ENCODE measurements at regions not wholly inside any gene's neighbourhood (a gene's known extent, or its start where the extent isn't known, plus 50 kb on each side); places are given as distances from the start of the nearest gene placed in this dataset.
"Not testable (repeated sequence)": the region's sequence is repeated elsewhere in the genome, so short reads cannot be mapped to it uniquely, and the experiment has no call there.

DNA sequence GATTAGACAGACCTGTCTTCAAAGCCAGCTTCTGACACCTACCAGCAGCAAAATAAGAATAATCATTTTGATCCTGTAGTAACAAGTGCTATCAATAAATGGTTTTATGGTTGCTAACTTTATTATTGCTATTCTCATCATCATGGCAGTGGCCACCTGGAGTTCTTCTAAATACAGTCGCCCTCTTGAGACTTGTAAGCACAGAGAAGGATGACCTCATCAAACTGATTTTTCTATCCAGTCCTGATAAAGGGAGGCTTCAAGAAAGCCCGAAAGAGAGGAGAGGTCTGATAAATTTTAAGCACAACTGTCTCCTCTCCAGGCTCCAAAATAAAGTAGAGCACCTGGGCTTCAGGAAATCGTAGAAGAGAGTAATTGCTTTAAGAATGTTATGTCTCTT, 286.4 kb downstream of the USP46 start:
- no peaks in the 10 kb centered on the region for H3K27me3 Mint-ChIP-seq
- no peak for DNase-seq
- ChIA-PET CTCF (no interaction called here), POLR2A (no interaction called here)
- H3K27ac Mint-ChIP-seq = no peak overlapping the region
- H3K9me3 Mint-ChIP-seq = no peaks in the 10 kb centered on the region
- no peaks in the 10 kb centered on the region for H3K36me3 Mint-ChIP-seq (ENCODE audit: low read depth)
- no peak overlapping the region for H3K4me3 Mint-ChIP-seq
- H3K4me1 Mint-ChIP-seq = no peaks in the 10 kb centered on the region

DNA sequence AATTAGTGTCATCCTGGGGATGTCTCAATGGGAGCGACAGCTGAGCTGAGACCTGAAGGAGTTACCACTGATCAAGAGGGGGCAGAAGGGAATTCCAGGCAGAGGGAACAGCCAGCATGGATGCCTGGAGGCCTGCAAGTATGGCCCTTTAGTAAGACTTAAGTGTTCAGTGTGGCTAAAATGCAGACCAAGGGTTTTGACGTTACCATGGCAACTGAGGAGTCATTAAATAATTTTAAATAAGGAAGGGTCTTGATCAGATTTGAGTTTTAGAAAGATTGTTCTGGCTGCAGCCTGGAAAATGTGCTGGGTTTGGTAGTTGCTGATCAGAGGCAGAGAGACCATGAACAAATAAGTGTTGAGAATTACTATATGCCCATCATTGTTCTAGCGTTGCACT, 285.5 kb downstream of the USP46 start:
- Mint-ChIP-seq H3K9me3 (no peaks in the 10 kb centered on the region), H3K27me3 (no peaks in the 10 kb centered on the region), H3K4me1 (no peaks in the 10 kb centered on the region), H3K36me3 (ENCODE audit: low read depth) (no peaks in the 10 kb centered on the region), H3K27ac (no peak overlapping the region), H3K4me3 (no peak overlapping the region)
- DNase-seq = no peak
- ChIA-PET POLR2A (no interaction called here), CTCF (no interaction called here)

DNA sequence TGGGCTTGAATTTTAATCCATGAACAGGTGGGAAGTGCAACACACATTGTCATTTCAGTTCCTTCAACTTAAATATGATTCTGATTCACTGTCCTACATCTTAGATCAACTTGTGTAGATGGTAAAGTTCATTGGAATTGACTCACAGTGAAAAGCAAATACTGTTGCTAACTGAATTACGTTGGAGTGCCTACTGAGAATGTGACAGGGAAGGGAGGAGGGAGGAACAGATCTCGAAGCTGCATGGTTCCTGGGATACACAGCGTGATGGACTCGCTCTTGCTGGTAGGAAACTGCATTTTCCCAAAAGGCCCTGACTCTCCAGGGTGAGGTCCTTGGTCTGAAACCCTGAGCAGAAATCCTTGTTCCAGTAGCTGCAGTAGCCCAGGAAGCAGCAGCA, 284.2 kb downstream of the USP46 start:
- H3K27ac Mint-ChIP-seq = no peak overlapping the region
- no peaks in the 10 kb centered on the region for H3K4me1 Mint-ChIP-seq
- ChIA-PET CTCF (interaction anchor here (0.5 kb wide), 1 partner anchor 1797 kb away, joined by 4 read pairs; no protein-coding TSS in a partner anchor), POLR2A (no interaction called here)
- H3K36me3 Mint-ChIP-seq (ENCODE audit: low read depth) = no peaks in the 10 kb centered on the region
- no peak overlapping the region for H3K4me3 Mint-ChIP-seq
- H3K9me3 Mint-ChIP-seq = no peaks in the 10 kb centered on the region
- no peaks in the 10 kb centered on the region for H3K27me3 Mint-ChIP-seq
- DNase-seq = no peak

GRCh38 chr4:52376132-52376704, 282.9 kb downstream of the USP46 start:
- peak; percentile 33 for DNase-seq
- H3K4me1 Mint-ChIP-seq = no peaks in the 10 kb centered on the region
- CTCF ChIA-PET = interaction anchor here (0.7 to 0.8 kb wide), 3 partner anchors 241 to 606 kb away, joined by 3 to 6 read pairs (median 4); no protein-coding TSS in a partner anchor
- no peak overlapping the region for H3K4me3 Mint-ChIP-seq
- H3K27me3 Mint-ChIP-seq = peaks cover 5% of the 10 kb centered on the region
- H3K36me3 Mint-ChIP-seq (ENCODE audit: low read depth) = no peaks in the 10 kb centered on the region
- POLR2A ChIA-PET = no interaction called here
- H3K9me3 Mint-ChIP-seq = no peaks in the 10 kb centered on the region
- no peak overlapping the region for H3K27ac Mint-ChIP-seq

- CTCF ChIA-PET = no interaction called here
- Mint-ChIP-seq H3K4me1 (no peaks in the 10 kb centered on the region), H3K4me3 (no peak overlapping the region), H3K27ac (no peak overlapping the region), H3K36me3 (ENCODE audit: low read depth) (no peaks in the 10 kb centered on the region), H3K27me3 (peaks cover 5% of the 10 kb centered on the region), H3K9me3 (no peaks in the 10 kb centered on the region)
- POLR2A ChIA-PET = no interaction called here
- no peak for DNase-seq
Measured at GRCh38 chr4:52377563-52377962, 281.5 kb downstream of the USP46 start.

DNA sequence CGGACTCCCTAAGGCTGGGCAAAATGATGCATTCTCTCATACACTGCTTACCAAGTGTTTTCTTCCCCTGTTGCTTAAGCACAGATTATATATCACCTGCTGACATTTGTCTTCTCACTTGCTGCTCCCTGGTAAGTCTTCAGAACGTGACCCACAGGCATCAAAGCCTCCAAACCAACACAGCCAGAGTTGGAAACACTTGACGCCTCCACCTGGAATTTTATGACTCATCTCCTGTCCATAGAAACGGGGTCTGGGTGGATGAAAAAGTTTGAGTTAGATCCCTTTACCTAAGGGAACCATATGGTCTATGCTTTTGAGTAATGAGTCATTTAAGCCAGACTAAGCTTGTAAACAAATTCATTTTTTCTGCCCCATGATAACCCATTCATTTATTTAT, 251.6 kb downstream of the USP46 start:
- H3K4me1 Mint-ChIP-seq = no peaks in the 10 kb centered on the region
- POLR2A ChIA-PET = no interaction called here
- CTCF ChIA-PET = no interaction called here
- no peak for DNase-seq
- no peak overlapping the region for H3K4me3 Mint-ChIP-seq
- peaks cover 14% of the 10 kb centered on the region for H3K9me3 Mint-ChIP-seq
- no peaks in the 10 kb centered on the region for H3K36me3 Mint-ChIP-seq (ENCODE audit: low read depth)
- no peak overlapping the region for H3K27ac Mint-ChIP-seq
- H3K27me3 Mint-ChIP-seq = no peaks in the 10 kb centered on the region

DNA sequence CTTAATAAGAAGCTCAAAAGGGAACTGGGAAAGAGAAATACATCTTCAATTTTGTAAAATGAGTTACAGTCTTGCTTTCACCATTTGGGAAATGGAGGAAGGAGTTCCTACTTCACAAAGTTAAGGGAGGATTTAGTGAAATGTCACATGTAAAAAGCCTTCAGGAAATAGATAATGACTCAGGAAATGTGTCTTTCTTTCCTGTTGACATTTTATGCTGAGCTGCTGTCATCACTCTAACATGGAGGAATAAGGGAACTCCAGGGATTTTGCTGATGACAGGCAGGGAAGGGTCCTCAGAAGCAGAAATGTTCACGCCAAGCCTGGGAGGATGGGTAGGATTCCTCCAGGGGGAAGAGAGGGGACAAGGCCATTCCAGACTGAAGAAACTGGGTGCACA, 251.1 kb downstream of the USP46 start:
- ChIA-PET POLR2A (no interaction called here), CTCF (no interaction called here)
- DNase-seq = no peak
- Mint-ChIP-seq H3K4me3 (no peak overlapping the region), H3K27me3 (no peaks in the 10 kb centered on the region), H3K4me1 (no peaks in the 10 kb centered on the region), H3K36me3 (ENCODE audit: low read depth) (no peaks in the 10 kb centered on the region), H3K9me3 (peaks cover 19% of the 10 kb centered on the region), H3K27ac (no peak overlapping the region)

DNA sequence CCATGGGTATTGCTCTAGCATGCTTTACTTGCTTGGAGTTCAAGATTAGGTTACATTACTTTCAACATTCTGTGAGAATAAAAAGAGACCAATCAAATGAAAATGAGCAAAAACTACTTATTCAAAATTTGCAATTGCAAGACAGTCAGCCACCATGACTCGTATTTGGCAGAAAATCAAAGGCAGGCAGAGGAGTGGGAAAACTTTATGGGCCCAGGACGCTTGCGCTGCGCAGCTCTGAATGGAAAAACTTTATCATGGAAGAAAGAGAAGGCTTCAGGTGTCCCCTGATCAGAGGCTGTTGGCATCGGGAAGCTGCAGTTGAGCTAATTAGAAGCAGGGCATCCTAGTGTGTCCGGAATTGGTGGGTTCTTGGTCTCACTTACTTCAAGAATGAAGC, 250.6 kb downstream of the USP46 start:
- Mint-ChIP-seq H3K4me1 (no peaks in the 10 kb centered on the region), H3K4me3 (no peak overlapping the region), H3K27ac (no peak overlapping the region), H3K9me3 (peaks cover 21% of the 10 kb centered on the region), H3K36me3 (ENCODE audit: low read depth) (no peaks in the 10 kb centered on the region), H3K27me3 (no peaks in the 10 kb centered on the region)
- CTCF ChIA-PET = no interaction called here
- DNase-seq = no peak
- POLR2A ChIA-PET = no interaction called here

DNA sequence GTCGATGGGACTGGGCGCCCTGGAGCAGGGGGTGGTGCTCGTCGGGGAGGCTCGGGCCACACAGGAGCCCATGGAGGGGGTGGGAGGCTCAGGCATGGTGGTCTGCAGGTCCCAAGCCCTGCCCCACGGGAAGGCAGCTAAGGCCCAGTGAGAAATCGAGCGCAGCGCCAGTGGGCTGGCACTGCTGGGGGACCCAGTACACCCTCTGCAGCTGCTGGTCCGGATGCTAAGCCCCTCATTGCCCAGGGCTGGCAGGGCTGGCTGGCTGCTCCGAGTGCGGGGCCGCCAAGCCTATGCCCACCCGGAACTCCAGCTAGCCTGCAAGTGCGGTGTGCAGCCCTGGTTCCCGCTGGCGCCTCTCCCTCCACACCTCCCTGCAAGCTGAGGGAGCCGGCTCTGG, 249.3 kb downstream of the USP46 start:
- H3K27ac Mint-ChIP-seq; H3K4me1 Mint-ChIP-seq; CTCF ChIA-PET; H3K27me3 Mint-ChIP-seq; DNase-seq; H3K36me3 Mint-ChIP-seq (ENCODE audit: low read depth); H3K4me3 Mint-ChIP-seq; POLR2A ChIA-PET: not testable (repeated sequence)
- H3K9me3 Mint-ChIP-seq = peaks cover 21% of the 10 kb centered on the region

GRCh38 chr4:52410971-52411370, 248.1 kb downstream of the USP46 start:
- no peak overlapping the region for H3K4me3 Mint-ChIP-seq
- H3K27ac Mint-ChIP-seq = no peak overlapping the region
- no peak for DNase-seq
- peaks cover 21% of the 10 kb centered on the region for H3K9me3 Mint-ChIP-seq
- H3K4me1 Mint-ChIP-seq = no peaks in the 10 kb centered on the region
- no peaks in the 10 kb centered on the region for H3K27me3 Mint-ChIP-seq
- ChIA-PET POLR2A (no interaction called here), CTCF (no interaction called here)
- H3K36me3 Mint-ChIP-seq (ENCODE audit: low read depth) = no peaks in the 10 kb centered on the region

GRCh38 chr4:52420330-52420729, 238.8 kb downstream of the USP46 start:
- H3K27ac Mint-ChIP-seq = no peak overlapping the region
- ChIA-PET POLR2A (no interaction called here), CTCF (no interaction called here)
- peaks cover 2% of the 10 kb centered on the region for H3K9me3 Mint-ChIP-seq
- no peak for DNase-seq
- no peaks in the 10 kb centered on the region for H3K36me3 Mint-ChIP-seq (ENCODE audit: low read depth)
- H3K4me1 Mint-ChIP-seq = no peaks in the 10 kb centered on the region
- H3K27me3 Mint-ChIP-seq = no peaks in the 10 kb centered on the region
- H3K4me3 Mint-ChIP-seq = no peak overlapping the region

GRCh38 chr4:52421811-52422213, 237.3 kb downstream of the USP46 start:
- no peak overlapping the region for H3K4me3 Mint-ChIP-seq
- ChIA-PET POLR2A (no interaction called here), CTCF (no interaction called here)
- no peaks in the 10 kb centered on the region for H3K36me3 Mint-ChIP-seq (ENCODE audit: low read depth)
- DNase-seq = no peak
- H3K27me3 Mint-ChIP-seq = no peaks in the 10 kb centered on the region
- H3K27ac Mint-ChIP-seq = no peak overlapping the region
- no peaks in the 10 kb centered on the region for H3K4me1 Mint-ChIP-seq
- peaks cover 2% of the 10 kb centered on the region for H3K9me3 Mint-ChIP-seq

- POLR2A ChIA-PET = no interaction called here
Measured at GRCh38 chr4:52423967-52424366, 235.1 kb downstream of the USP46 start.

DNA sequence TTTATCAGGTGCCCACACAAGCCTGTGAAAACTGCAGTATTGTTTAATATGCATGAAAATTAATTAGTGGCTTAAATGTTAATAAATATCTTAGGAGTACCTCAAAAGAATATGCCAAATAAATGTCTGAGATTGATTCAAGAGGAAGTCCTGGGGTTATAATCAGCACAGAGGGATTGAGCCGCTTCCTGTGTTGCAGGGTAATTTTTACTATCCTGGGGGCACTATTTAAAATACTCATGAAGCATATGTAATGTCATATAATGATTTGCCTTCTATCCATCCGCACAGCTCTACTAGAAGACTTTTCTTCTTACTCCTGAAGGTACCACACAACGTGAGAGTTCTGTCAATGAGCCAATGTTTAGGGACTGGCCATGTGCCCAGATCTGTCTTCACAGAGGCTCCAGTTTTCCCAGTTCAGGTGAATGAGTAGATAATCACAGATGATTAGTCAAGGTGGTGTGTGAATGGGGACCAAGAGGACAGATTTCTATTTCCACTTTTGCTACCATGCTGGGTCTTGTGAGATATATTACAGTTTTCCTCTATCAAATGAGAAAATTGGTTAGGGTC, 233.3 kb downstream of the USP46 start:
- H3K27ac Mint-ChIP-seq = peak overlapping the region; percentile 31
- H3K4me1 Mint-ChIP-seq = no peaks in the 10 kb centered on the region
- H3K27me3 Mint-ChIP-seq = no peaks in the 10 kb centered on the region
- ChIA-PET CTCF (interaction anchor here (0.7 kb wide), 1 partner anchor 526 kb away, joined by 3 read pairs; no protein-coding TSS in a partner anchor), POLR2A (no interaction called here)
- no peak overlapping the region for H3K4me3 Mint-ChIP-seq
- peaks cover 2% of the 10 kb centered on the region for H3K9me3 Mint-ChIP-seq
- DNase-seq = no peak
- no peaks in the 10 kb centered on the region for H3K36me3 Mint-ChIP-seq (ENCODE audit: low read depth)

More at GRCh38 chr4:52423967-52424366, 235.1 kb downstream of the USP46 start:
- H3K27ac Mint-ChIP-seq = no peak overlapping the region
- no peak overlapping the region for H3K4me3 Mint-ChIP-seq
- CTCF ChIA-PET = no interaction called here
- peaks cover 2% of the 10 kb centered on the region for H3K9me3 Mint-ChIP-seq
- DNase-seq = no peak
- H3K27me3 Mint-ChIP-seq = no peaks in the 10 kb centered on the region
- H3K36me3 Mint-ChIP-seq (ENCODE audit: low read depth) = no peaks in the 10 kb centered on the region
- H3K4me1 Mint-ChIP-seq = no peaks in the 10 kb centered on the region

Measured in activated CD4-positive, alpha-beta T cell treated with anti-CD3 and anti-CD28 coated beads, Interleukin-2, amount 10 ng/mL, durations not matched to agents 7 days and 5 days (primary cell).